Gastrocnemius medialis (tissue), 4 donors: ENCODE measurements at regions not wholly inside any gene's neighbourhood (a gene's known extent, or its start where the extent isn't known, plus 50 kb on each side); places are given as distances from the start of the nearest gene placed in this dataset.

ENCODE experiments used
- POLR2A ChIP-seq, 2 donors: fragments of 450-650 bp; IDR thresholded peaks; one replicate each; pipeline ENCODE4 v1.6.1; 2017; ENCODE audit warnings: antibody characterized with exemption in 2 of 2, mild to moderate bottlenecking in 2 of 2, moderate library complexity in 2 of 2
- TF ChIP-seq, protein P1 (sequence below), 5 experiments: fragments of 450-650 bp in 3 of 5; fragments of 200-600 bp in 2 of 5; sonication (generic) in 2 of 5; IDR thresholded peaks in 4 of 5; conservative IDR thresholded peaks in 1 of 5; 1 replicate in 4 of 5; 2 replicates in 1 of 5; pipeline ENCODE4 v1.5.1; 2016 to 2019; ENCODE audit warnings: antibody characterized with exemption in 5 of 5, mild to moderate bottlenecking in 3 of 5, moderate library complexity in 3 of 5

GRCh38 chr4:66590488-66591215, 920.4 kb upstream of the EPHA5 start:
- TF ChIP-seq, protein P1, sequence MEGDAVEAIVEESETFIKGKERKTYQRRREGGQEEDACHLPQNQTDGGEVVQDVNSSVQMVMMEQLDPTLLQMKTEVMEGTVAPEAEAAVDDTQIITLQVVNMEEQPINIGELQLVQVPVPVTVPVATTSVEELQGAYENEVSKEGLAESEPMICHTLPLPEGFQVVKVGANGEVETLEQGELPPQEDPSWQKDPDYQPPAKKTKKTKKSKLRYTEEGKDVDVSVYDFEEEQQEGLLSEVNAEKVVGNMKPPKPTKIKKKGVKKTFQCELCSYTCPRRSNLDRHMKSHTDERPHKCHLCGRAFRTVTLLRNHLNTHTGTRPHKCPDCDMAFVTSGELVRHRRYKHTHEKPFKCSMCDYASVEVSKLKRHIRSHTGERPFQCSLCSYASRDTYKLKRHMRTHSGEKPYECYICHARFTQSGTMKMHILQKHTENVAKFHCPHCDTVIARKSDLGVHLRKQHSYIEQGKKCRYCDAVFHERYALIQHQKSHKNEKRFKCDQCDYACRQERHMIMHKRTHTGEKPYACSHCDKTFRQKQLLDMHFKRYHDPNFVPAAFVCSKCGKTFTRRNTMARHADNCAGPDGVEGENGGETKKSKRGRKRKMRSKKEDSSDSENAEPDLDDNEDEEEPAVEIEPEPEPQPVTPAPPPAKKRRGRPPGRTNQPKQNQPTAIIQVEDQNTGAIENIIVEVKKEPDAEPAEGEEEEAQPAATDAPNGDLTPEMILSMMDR (IDR thresholded peaks at IDR 0.05 in 4 of 5, conservative IDR thresholded peaks at IDR 0.05 in 1 of 5), result no peak
- no peak for TF ChIP-seq POLR2A (IDR thresholded peaks at IDR 0.05)
